Endodermal cell (in vitro differentiated cells): ENCODE measurements at regions not wholly inside any gene's neighbourhood (a gene's known extent, or its start where the extent isn't known, plus 50 kb on each side); places are given as distances from the start of the nearest gene placed in this dataset.

ENCODE experiments used
- DNase-seq: peaks from one replicate; pipeline ENCODE4 v3.0.0-alpha.2; 2017
- H3K27ac ChIP-seq: 2 replicates; pipeline ENCODE4 v1.5.1; 2013; ENCODE audit warnings: mild to moderate bottlenecking, low read depth, low read length, moderate library complexity
- H3K27me3 ChIP-seq: 2 replicates; pipeline ENCODE4 v1.6.1; 2013; ENCODE audit warnings: mild to moderate bottlenecking, low read length, moderate library complexity; ENCODE audit not compliant: insufficient read depth, control insufficient read depth, poor library complexity, severe bottlenecking
- H3K36me3 ChIP-seq: 2 replicates; pipeline ENCODE4 v1.7.0; 2013; ENCODE audit warnings: mild to moderate bottlenecking, low read length, moderate library complexity; ENCODE audit not compliant: control insufficient read depth, insufficient read depth
- H3K4me1 ChIP-seq: one replicate; pipeline ENCODE4 v1.7.0; 2013; ENCODE audit warnings: low read length; ENCODE audit not compliant: control insufficient read depth, insufficient read depth
- H3K4me3 ChIP-seq: 2 replicates; pipeline ENCODE4 v1.5.1; 2013; ENCODE audit warnings: mild to moderate bottlenecking, low read length, moderate library complexity
- H3K9ac ChIP-seq: 2 replicates; pipeline ENCODE4 v1.6.1; 2013; ENCODE audit warnings: mild to moderate bottlenecking, low read length, moderate library complexity; ENCODE audit not compliant: poor library complexity, severe bottlenecking; ENCODE audit errors: extremely low read depth
- H3K9me3 ChIP-seq: 2 replicates; pipeline ENCODE4 v1.6.1; 2013; ENCODE audit warnings: mild to moderate bottlenecking, low read length, moderate library complexity; ENCODE audit not compliant: control insufficient read depth
- H3K27ac Mint-ChIP-seq: 2 replicates; pipeline ENCODE4 v1.8.0; 2020; ENCODE audit warnings: mixed read lengths
- H3K27me3 Mint-ChIP-seq: 2 replicates; pipeline ENCODE4 v1.8.0; 2021; ENCODE audit warnings: mild to moderate bottlenecking, mixed read lengths; ENCODE audit not compliant: insufficient read depth
- H3K36me3 Mint-ChIP-seq: 2 replicates; pipeline ENCODE4 v1.8.0; 2020; ENCODE audit warnings: low read depth, mixed read lengths
- H3K4me1 Mint-ChIP-seq: 2 replicates; pipeline ENCODE4 v1.8.0; 2020; ENCODE audit warnings: mixed read lengths
- H3K4me3 Mint-ChIP-seq: 2 replicates; pipeline ENCODE4 v1.8.0; 2020; ENCODE audit warnings: mild to moderate bottlenecking, moderate library complexity, mixed read lengths
- H3K9me3 Mint-ChIP-seq: 2 replicates; pipeline ENCODE4 v1.8.0; 2020; ENCODE audit warnings: mild to moderate bottlenecking, mixed read lengths
- WGBS, 2 experiments: methylation state at CpG; one replicate each; pipeline versions ENCODE4 v1.1.5 to v1.1.7; 2013; ENCODE audit warnings: missing lambda C conversion rate in 2 of 2, mixed read lengths in 1 of 2; ENCODE audit not compliant: insufficient coverage in 1 of 2, insufficient read length in 1 of 2; 5-methylcytosine and 5-hydroxymethylcytosine counted together
- TF ChIP-seq, protein P1 (sequence below): fragments of 200-600 bp; sonication (generic); conservative IDR thresholded peaks from 2 replicates; pipeline ENCODE4 v1.5.0; 2021; ENCODE audit warnings: antibody characterized with exemption, mild to moderate bottlenecking

DNA sequence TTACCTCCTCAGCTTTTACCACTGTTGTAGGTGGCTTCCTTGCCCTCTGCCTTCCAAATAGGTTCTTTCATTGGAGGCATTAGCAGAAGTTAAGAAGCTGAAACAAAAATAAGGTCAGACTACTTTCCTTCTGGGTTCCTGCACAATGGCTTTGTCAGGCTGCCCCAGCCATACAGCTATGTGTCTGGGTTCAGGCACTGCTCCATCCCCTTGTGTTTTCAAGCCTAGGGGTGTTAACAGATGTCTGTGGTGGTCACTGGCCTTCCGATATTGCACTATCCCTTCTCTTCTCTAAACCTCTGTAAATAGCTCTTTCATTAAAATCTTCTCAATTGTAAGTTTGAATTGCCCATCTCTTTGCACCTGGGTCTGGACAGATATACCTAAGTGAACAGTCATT is 728.9 kb downstream of the SLC16A7 start:
- Mint-ChIP-seq H3K36me3 (peaks cover 2% of the 10 kb centered on the region), H3K4me3 (no peak overlapping the region), H3K27me3 (no peaks in the 10 kb centered on the region), H3K27ac (no peak overlapping the region), H3K9me3 (peaks cover 2% of the 10 kb centered on the region), H3K4me1 (no peaks in the 10 kb centered on the region)
- Histone ChIP-seq H3K27ac (no peak overlapping the region), H3K9ac (no peak overlapping the region), H3K36me3 (no peaks in the 10 kb centered on the region), H3K4me1 (no peaks in the 10 kb centered on the region), H3K9me3 (no peaks in the 10 kb centered on the region), H3K4me3 (no peak overlapping the region), H3K27me3 (no peaks in the 10 kb centered on the region)
- WGBS, 2 experiments: 80 to 87% methylated on average over 1 of the region's 1 CpG
- TF ChIP-seq, protein P1, sequence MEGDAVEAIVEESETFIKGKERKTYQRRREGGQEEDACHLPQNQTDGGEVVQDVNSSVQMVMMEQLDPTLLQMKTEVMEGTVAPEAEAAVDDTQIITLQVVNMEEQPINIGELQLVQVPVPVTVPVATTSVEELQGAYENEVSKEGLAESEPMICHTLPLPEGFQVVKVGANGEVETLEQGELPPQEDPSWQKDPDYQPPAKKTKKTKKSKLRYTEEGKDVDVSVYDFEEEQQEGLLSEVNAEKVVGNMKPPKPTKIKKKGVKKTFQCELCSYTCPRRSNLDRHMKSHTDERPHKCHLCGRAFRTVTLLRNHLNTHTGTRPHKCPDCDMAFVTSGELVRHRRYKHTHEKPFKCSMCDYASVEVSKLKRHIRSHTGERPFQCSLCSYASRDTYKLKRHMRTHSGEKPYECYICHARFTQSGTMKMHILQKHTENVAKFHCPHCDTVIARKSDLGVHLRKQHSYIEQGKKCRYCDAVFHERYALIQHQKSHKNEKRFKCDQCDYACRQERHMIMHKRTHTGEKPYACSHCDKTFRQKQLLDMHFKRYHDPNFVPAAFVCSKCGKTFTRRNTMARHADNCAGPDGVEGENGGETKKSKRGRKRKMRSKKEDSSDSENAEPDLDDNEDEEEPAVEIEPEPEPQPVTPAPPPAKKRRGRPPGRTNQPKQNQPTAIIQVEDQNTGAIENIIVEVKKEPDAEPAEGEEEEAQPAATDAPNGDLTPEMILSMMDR: no peak
- DNase-seq: no peak

DNA sequence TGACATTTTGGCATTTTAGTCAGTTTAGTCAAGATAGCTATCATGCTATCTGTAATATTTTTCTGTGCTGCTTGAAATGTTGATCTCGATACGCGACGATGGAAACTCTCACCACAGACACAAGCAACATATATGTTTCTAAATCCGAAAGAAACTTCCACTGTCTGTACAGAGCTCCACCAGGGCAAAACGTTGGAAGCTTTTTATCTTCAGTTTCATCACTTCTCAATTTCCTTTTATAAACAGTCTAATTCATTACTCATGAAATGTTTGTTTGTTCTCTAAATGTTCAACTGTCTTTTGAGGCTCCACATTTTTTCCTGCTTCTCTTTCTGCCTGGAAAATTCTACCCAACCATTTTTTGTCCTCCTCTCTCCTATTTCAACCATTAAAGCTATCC is 737.6 kb downstream of the SLC16A7 start:
- TF ChIP-seq, protein P1: no peak

DNA sequence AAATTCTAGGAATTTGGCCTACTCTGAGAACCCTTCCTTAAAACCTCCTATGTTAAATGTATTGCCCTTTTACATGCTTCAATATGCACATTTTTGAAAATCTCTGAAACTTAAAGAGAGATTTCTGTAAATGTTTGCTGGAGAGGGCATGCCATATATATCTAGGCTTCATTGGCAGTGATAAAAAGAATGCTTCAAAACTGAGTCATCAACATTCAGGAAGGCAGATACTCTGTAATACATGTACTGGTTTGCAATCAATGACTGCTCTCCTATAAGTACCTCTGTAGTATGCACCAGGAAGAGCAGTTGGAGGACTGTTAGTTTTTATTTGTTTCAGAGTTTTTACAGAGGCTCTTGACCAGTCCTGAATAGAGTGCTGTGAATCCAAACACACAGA is 739.9 kb downstream of the SLC16A7 start:
- TF ChIP-seq, protein P1: no peak
- H3K9ac ChIP-seq: no peak overlapping the region
- Mint-ChIP-seq H3K36me3 (no peaks in the 10 kb centered on the region), H3K4me3 (no peak overlapping the region), H3K27me3 (no peaks in the 10 kb centered on the region), H3K27ac (no peak overlapping the region), H3K9me3 (no peaks in the 10 kb centered on the region), H3K4me1 (no peaks in the 10 kb centered on the region)
- peaks cover 8% of the 10 kb centered on the region for H3K9me3 ChIP-seq
- no peaks in the 10 kb centered on the region for H3K36me3 ChIP-seq
- no peaks in the 10 kb centered on the region for H3K27me3 ChIP-seq
- no peaks in the 10 kb centered on the region for H3K4me1 ChIP-seq
- no peak for DNase-seq
- H3K27ac ChIP-seq: no peak overlapping the region
- H3K4me3 ChIP-seq: no peak overlapping the region

More for the DNA sequence above, 737.6 kb downstream of the SLC16A7 start:
- Mint-ChIP-seq H3K27me3 (no peaks in the 10 kb centered on the region), H3K36me3 (no peaks in the 10 kb centered on the region), H3K4me3 (no peak overlapping the region), H3K9me3 (no peaks in the 10 kb centered on the region), H3K4me1 (no peaks in the 10 kb centered on the region), H3K27ac (no peak overlapping the region)
- H3K36me3 ChIP-seq: no peaks in the 10 kb centered on the region
- 40 to 71% methylated on average over 1 to 6 of the region's 6 CpGs for WGBS, 2 experiments
- H3K27me3 ChIP-seq: no peaks in the 10 kb centered on the region
- peaks cover 7% of the 10 kb centered on the region for H3K9me3 ChIP-seq
- H3K27ac ChIP-seq: no peak overlapping the region
- H3K4me1 ChIP-seq: no peaks in the 10 kb centered on the region
- no peak for DNase-seq
- no peak overlapping the region for H3K4me3 ChIP-seq
- H3K9ac ChIP-seq: no peak overlapping the region
